K562 (cell line): ENCODE measurements at regions not wholly inside any gene's neighbourhood (a gene's known extent, or its start where the extent isn't known, plus 50 kb on each side); places are given as distances from the start of the nearest gene placed in this dataset.

Experiments
- ATAC-seq: fragments of 200-7000 bp; cut with Tn5 transposase; 3 replicates; pipeline ENCODE4 v1.9.1; 2020; ENCODE audit warnings: moderate library complexity
- BruUV-seq: library from RNA; stranded (reverse); fragments of 400-500 nt; replicated peaks from 2 replicates; lab custom pipeline; 2021; lab: Mats Ljungman, UMichigan
- CTCF ChIA-PET: fragments of 300-600 bp; formaldehyde crosslinking; extraction: SDS; loops from one replicate; lab custom pipeline; 2021; ENCODE audit warnings: low intra/inter-chr PET ratio; lab: Yijun Ruan, JAX
- POLR2A ChIA-PET: fragments of 300-600, 350-650 bp; sonication (Branson Sonifier 250); formaldehyde crosslinking; extraction: SDS; loops from one replicate; lab custom pipeline; 2021; ENCODE audit warnings: antibody characterized with exemption, inconsistent platforms; lab: Yijun Ruan, JAX
- DNase-seq, 4 experiments: peaks; one replicate each; pipeline versions ENCODE4 v3.0.0 to v3.0.0-alpha.2; 2011 to 2018; ENCODE audit warnings: low spot score in 3 of 4, mixed read lengths in 3 of 4; ENCODE audit errors: extremely low read depth in 1 of 4
- FAIRE-seq: peaks from 2 replicates; lab custom pipeline; 2011; peaks lifted over from hg19 to GRCh38; lab: Jason Lieb, UNC
- H2AFZ ChIP-seq: 2 replicates; pipeline ENCODE4 v1.6.0; 2011; ENCODE audit warnings: low read depth, low read length, control low read depth, inconsistent platforms
- H3K27ac ChIP-seq: fragments of 200-600 bp; 3 replicates; pipeline ENCODE4 v1.8.0; 2011; ENCODE audit warnings: low read depth, mild to moderate bottlenecking, control low read depth, inconsistent platforms, low read length, moderate library complexity, mixed read lengths; ENCODE audit errors: extremely low read depth
- H3K27me3 ChIP-seq, 2 experiments: fragments of 300-600 bp in 1 of 2; 2 replicates in 1 of 2; 3 replicates in 1 of 2; pipeline versions ENCODE4 v1.6.0 to v1.8.0; 2011; ENCODE audit warnings: inconsistent platforms in 2 of 2, low read length in 2 of 2, mild to moderate bottlenecking in 1 of 2, mixed read lengths in 1 of 2, moderate library complexity in 1 of 2; ENCODE audit not compliant: control insufficient read depth in 2 of 2, insufficient read depth in 2 of 2
- H3K36me3 ChIP-seq: fragments of 300-600 bp; 3 replicates; pipeline ENCODE4 v1.8.0; 2011; ENCODE audit warnings: mild to moderate bottlenecking, low read length, inconsistent platforms; ENCODE audit not compliant: control insufficient read depth, insufficient read depth
- H3K4me1 ChIP-seq, 2 experiments: fragments of 200-600 bp in 1 of 2; replicated peaks in 1 of 2; 2 replicates in 1 of 2; 3 replicates in 1 of 2; pipeline versions ENCODE4 v1.5.1 to v1.8.0; 2011; ENCODE audit warnings: inconsistent platforms in 2 of 2, low read length in 2 of 2, mild to moderate bottlenecking in 1 of 2, mixed read lengths in 1 of 2, moderate library complexity in 1 of 2; ENCODE audit not compliant: control insufficient read depth in 2 of 2, insufficient read depth in 2 of 2
- H3K4me2 ChIP-seq: 2 replicates; pipeline ENCODE4 v1.6.1; 2011; ENCODE audit warnings: low read length, control low read depth, inconsistent platforms, mixed read lengths; ENCODE audit not compliant: insufficient read depth
- H3K4me3 ChIP-seq: fragments of 200-600 bp; sonication (generic), shearing (Covaris generic); 2 replicates; pipeline ENCODE4 v1.5.1; 2016; ENCODE audit warnings: control low read depth, inconsistent platforms
- H3K79me2 ChIP-seq: fragments of 200-600 bp; 3 replicates; pipeline ENCODE4 v1.8.0; 2011; ENCODE audit warnings: low read length, inconsistent platforms; ENCODE audit not compliant: control insufficient read depth, insufficient read depth
- H3K9ac ChIP-seq, 2 experiments: 2 replicates each; pipeline versions ENCODE4 v1.6.0 to v1.6.1; 2011; ENCODE audit warnings: low read depth in 2 of 2, low read length in 2 of 2, control low read depth in 1 of 2, inconsistent platforms in 1 of 2, mild to moderate bottlenecking in 1 of 2, mixed read lengths in 1 of 2; ENCODE audit not compliant: insufficient read depth in 1 of 2
- H3K9me1 ChIP-seq: one replicate; pipeline ENCODE4 v1.6.0; 2011; ENCODE audit warnings: inconsistent platforms, mild to moderate bottlenecking, low read length, moderate library complexity; ENCODE audit not compliant: control insufficient read depth, insufficient read depth
- H3K9me3 ChIP-seq: replicated peaks from 2 replicates; pipeline ENCODE4 v1.5.1; 2011; ENCODE audit warnings: low read depth, low read length, inconsistent platforms; ENCODE audit not compliant: control insufficient read depth, insufficient read depth
- H4K20me1 ChIP-seq: replicated peaks from 2 replicates; pipeline ENCODE4 v1.6.1; 2011; ENCODE audit warnings: low read length, inconsistent platforms, mixed read lengths; ENCODE audit not compliant: control insufficient read depth, insufficient read depth
- COPS2 ChIP-seq: fragments of 450-650 bp; conservative IDR thresholded peaks from 2 replicates; pipeline ENCODE4 v1.6.1; 2016; ENCODE audit warnings: mild to moderate bottlenecking, moderate library complexity
- ERF ChIP-seq: fragments of 450-650 bp; formaldehyde crosslinking; IDR thresholded peaks from 2 replicates; pipeline ENCODE4 v1.4.0; 2020; ENCODE audit warnings: mild to moderate bottlenecking, mixed read lengths
- ESRRA ChIP-seq: fragments of 450-650 bp; IDR thresholded peaks from 2 replicates; pipeline ENCODE4 v1.6.1; 2014; ENCODE audit warnings: low read depth, mild to moderate bottlenecking, moderate library complexity, borderline replicate concordance
- HSF4 ChIP-seq: fragments of 250-450 bp; sonication (Bioruptor Pico); IDR thresholded peaks from 2 replicates; pipeline ENCODE4 v2.1.2; 2022; ENCODE audit warnings: mild to moderate bottlenecking, moderate library complexity, borderline replicate concordance
- LCOR ChIP-seq: sonication (generic); formaldehyde crosslinking; IDR thresholded peaks from 2 replicates; pipeline ENCODE4 v1.8.0; 2022; ENCODE audit warnings: mild to moderate bottlenecking, missing genetic modification reagents
- MYBL2 ChIP-seq, 2 experiments: fragments of 450-650 bp in 1 of 2; sonication (generic) in 1 of 2; formaldehyde crosslinking in 1 of 2; IDR thresholded peaks; 2 replicates each; pipeline versions ENCODE4 v1.6.1 to v1.8.1; 2017 to 2022; ENCODE audit warnings: borderline replicate concordance in 1 of 2, inconsistent platforms in 1 of 2, low read depth in 1 of 2, mild to moderate bottlenecking in 1 of 2, missing genetic modification reagents in 1 of 2, moderate library complexity in 1 of 2
- NCOA4 ChIP-seq: fragments of 450-650 bp; IDR thresholded peaks from 2 replicates; pipeline ENCODE4 v1.6.1; 2018; ENCODE audit warnings: mild to moderate bottlenecking; ENCODE audit not compliant: partially characterized antibody
- NFIC ChIP-seq: fragments of 450-650 bp; IDR thresholded peaks from 2 replicates; pipeline ENCODE4 v1.6.1; 2017; ENCODE audit warnings: mild to moderate bottlenecking, inconsistent platforms
- PHF8 ChIP-seq: fragments of 200-600 bp; sonication (generic); IDR thresholded peaks from 2 replicates; pipeline ENCODE4 v1.6.1; 2012; ENCODE audit warnings: mixed run types, mild to moderate bottlenecking, inconsistent platforms, low read length, moderate library complexity, borderline replicate concordance
- RFX5 ChIP-seq: IDR thresholded peaks from 2 replicates; pipeline ENCODE4 v1.6.1; 2011; ENCODE audit warnings: low read depth, mild to moderate bottlenecking, improper control_type of control experiment, low read length
- RHOXF2B ChIP-seq: fragments of 250-450 bp; sonication (Bioruptor Pico); conservative IDR thresholded peaks from 2 replicates; pipeline ENCODE4 v1.5.1; 2021
- SMAD1 ChIP-seq: fragments of 150-350 bp; IDR thresholded peaks from 2 replicates; pipeline ENCODE4 v1.6.1; 2014; ENCODE audit warnings: low read length, low read depth; ENCODE audit not compliant: partially characterized antibody
- ZKSCAN3 ChIP-seq: fragments of 250-450 bp; sonication (Bioruptor Pico); IDR thresholded peaks from 2 replicates; pipeline ENCODE4 v1.4.0; 2020
- ZNF174 ChIP-seq: fragments of 250-450 bp; sonication (Bioruptor Pico); IDR thresholded peaks from 2 replicates; pipeline ENCODE4 v1.4.0; 2020; ENCODE audit warnings: mild to moderate bottlenecking
- ZNF707 ChIP-seq: fragments of 250-450 bp; sonication (Bioruptor Pico); conservative IDR thresholded peaks from 2 replicates; pipeline ENCODE4 v1.8.0; 2022; ENCODE audit warnings: inconsistent platforms, mild to moderate bottlenecking, moderate library complexity
- ZZZ3 ChIP-seq: fragments of 450-650 bp; IDR thresholded peaks from 2 replicates; pipeline ENCODE4 v1.6.1; 2016; ENCODE audit warnings: antibody characterized with exemption, mild to moderate bottlenecking, moderate library complexity
- WGBS: fragments of 100-300 bp; shearing (Covaris generic); methylation state at CpG from one replicate; pipeline ENCODE4 v1.1.6; 2016; ENCODE audit warnings: low coverage, mixed read lengths; ENCODE audit not compliant: insufficient coverage; ENCODE audit errors: missing lambda C conversion rate; 5-methylcytosine and 5-hydroxymethylcytosine counted together
- in situ Hi-C: fragments of 300-500 bp; cut with MboI; formaldehyde crosslinking; loops from 4 replicates; pipeline ENCODE4 v1.15.0; 2018; ENCODE audit warnings: inconsistent platforms, mixed read lengths
- intact Hi-C: fragments of 100-400 bp; cut with micrococcal nuclease; formaldehyde crosslinking; loops from 2 replicates; pipeline ENCODE4 v1.14.2; 2022
- TF ChIP-seq, protein P1 (sequence below): sonication (generic); formaldehyde crosslinking; IDR thresholded peaks from 2 replicates; pipeline ENCODE4 v1.8.0; 2022; ENCODE audit warnings: mild to moderate bottlenecking, low read depth, missing genetic modification reagents
- TF ChIP-seq, protein P2 (sequence below): sonication (generic); formaldehyde crosslinking; IDR thresholded peaks from 2 replicates; pipeline ENCODE4 v1.8.1; 2023; ENCODE audit warnings: mild to moderate bottlenecking, missing genetic modification reagents
- TF ChIP-seq, protein P3 (sequence below): fragments of 450-650 bp; IDR thresholded peaks from 2 replicates; pipeline ENCODE4 v1.6.1; 2016
- TF ChIP-seq, protein P4 (sequence below), 2 experiments: fragments of 450-650 bp; conservative IDR thresholded peaks; 2 replicates each; pipeline ENCODE4 v1.6.1; 2017; ENCODE audit warnings: mild to moderate bottlenecking in 2 of 2, moderate library complexity in 2 of 2

DNA sequence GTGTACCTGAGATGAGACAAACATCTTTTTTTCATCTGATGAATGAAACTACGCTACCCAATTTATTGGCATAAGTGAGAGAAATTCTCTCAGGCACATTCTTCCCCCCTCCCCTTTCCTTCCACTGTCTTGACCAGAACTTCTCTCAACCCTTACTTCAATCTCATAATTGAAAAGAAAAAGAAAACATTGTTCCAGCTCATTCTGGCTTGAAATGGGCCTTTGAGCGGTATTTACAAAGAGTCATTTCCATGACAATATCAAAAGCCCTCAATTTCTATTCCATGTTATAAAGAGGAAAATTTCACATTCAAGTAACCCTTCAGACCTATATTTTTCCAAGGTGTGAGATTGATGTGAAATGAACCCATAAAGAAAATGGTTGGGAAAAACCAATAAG, 145.9 kb downstream of the PCSK1 start:
- no peak for DNase-seq
- intact Hi-C loops = no loop called here
- H3K4me1 ChIP-seq = no peaks in the 10 kb centered on the region
- H2AFZ ChIP-seq = no peak overlapping the region
- no peaks in the 10 kb centered on the region for H3K36me3 ChIP-seq
- POLR2A ChIA-PET = no interaction called here
- no peak overlapping the region for H3K4me2 ChIP-seq
- no TSS peak for BruUV-seq
- H3K9ac ChIP-seq = no peak overlapping the region
- H4K20me1 ChIP-seq = no peaks in the 10 kb centered on the region
- H3K9me1 ChIP-seq = no peaks in the 10 kb centered on the region
- H3K4me3 ChIP-seq = no peak overlapping the region
- FAIRE-seq = no peak
- 5% methylated on average over 2 of the region's 2 CpGs for WGBS
- CTCF ChIA-PET = no interaction called here
- no peak overlapping the region for H3K27ac ChIP-seq
- no peaks in the 10 kb centered on the region; a peak in 1 of 5 replicates for H3K27me3 ChIP-seq
- TF ChIP-seq COPS2 = no peak
- no peak for TF ChIP-seq RFX5
- TF ChIP-seq RHOXF2B (CRISPR knock-in tag) = no peak
- TF ChIP-seq HSF4 (CRISPR knock-in tag) = no peak
- no peak for TF ChIP-seq ERF
- TF ChIP-seq, protein P1, sequence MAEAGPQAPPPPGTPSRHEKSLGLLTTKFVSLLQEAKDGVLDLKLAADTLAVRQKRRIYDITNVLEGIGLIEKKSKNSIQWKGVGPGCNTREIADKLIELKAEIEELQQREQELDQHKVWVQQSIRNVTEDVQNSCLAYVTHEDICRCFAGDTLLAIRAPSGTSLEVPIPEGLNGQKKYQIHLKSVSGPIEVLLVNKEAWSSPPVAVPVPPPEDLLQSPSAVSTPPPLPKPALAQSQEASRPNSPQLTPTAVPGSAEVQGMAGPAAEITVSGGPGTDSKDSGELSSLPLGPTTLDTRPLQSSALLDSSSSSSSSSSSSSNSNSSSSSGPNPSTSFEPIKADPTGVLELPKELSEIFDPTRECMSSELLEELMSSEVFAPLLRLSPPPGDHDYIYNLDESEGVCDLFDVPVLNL (CRISPR knock-in tag) = no peak
- no peak for TF ChIP-seq MYBL2 (IDR thresholded peaks at IDR 0.05; ENCODE audit: low read depth)
- no peak for TF ChIP-seq MYBL2 (CRISPR knock-in tag; IDR thresholded peaks at IDR 0.05; ENCODE audit: borderline replicate concordance)
- TF ChIP-seq, protein P2, sequence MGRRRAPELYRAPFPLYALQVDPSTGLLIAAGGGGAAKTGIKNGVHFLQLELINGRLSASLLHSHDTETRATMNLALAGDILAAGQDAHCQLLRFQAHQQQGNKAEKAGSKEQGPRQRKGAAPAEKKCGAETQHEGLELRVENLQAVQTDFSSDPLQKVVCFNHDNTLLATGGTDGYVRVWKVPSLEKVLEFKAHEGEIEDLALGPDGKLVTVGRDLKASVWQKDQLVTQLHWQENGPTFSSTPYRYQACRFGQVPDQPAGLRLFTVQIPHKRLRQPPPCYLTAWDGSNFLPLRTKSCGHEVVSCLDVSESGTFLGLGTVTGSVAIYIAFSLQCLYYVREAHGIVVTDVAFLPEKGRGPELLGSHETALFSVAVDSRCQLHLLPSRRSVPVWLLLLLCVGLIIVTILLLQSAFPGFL = no peak
- TF ChIP-seq SMAD1 = no peak
- no peak for TF ChIP-seq PHF8
- TF ChIP-seq ZZZ3 = no peak
- TF ChIP-seq, protein P3, sequence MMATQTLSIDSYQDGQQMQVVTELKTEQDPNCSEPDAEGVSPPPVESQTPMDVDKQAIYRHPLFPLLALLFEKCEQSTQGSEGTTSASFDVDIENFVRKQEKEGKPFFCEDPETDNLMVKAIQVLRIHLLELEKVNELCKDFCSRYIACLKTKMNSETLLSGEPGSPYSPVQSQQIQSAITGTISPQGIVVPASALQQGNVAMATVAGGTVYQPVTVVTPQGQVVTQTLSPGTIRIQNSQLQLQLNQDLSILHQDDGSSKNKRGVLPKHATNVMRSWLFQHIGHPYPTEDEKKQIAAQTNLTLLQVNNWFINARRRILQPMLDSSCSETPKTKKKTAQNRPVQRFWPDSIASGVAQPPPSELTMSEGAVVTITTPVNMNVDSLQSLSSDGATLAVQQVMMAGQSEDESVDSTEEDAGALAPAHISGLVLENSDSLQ = no peak
- TF ChIP-seq ZKSCAN3 = no peak
- TF ChIP-seq ZNF174 (CRISPR knock-in tag) = no peak
- TF ChIP-seq ESRRA = no peak
- TF ChIP-seq NCOA4 = no peak
- TF ChIP-seq, protein P4, sequence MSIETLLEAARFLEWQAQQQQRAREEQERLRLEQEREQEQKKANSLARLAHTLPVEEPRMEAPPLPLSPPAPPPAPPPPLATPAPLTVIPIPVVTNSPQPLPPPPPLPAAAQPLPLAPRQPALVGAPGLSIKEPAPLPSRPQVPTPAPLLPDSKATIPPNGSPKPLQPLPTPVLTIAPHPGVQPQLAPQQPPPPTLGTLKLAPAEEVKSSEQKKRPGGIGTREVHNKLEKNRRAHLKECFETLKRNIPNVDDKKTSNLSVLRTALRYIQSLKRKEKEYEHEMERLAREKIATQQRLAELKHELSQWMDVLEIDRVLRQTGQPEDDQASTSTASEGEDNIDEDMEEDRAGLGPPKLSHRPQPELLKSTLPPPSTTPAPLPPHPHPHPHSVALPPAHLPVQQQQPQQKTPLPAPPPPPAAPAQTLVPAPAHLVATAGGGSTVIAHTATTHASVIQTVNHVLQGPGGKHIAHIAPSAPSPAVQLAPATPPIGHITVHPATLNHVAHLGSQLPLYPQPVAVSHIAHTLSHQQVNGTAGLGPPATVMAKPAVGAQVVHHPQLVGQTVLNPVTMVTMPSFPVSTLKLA (conservative IDR thresholded peaks at IDR 0.05) = no peak
- no peak for TF ChIP-seq NFIC
- no peak for TF ChIP-seq ZNF707 (CRISPR knock-in tag)
- no peak for TF ChIP-seq LCOR (CRISPR knock-in tag)
- H3K79me2 ChIP-seq = no peaks in the 10 kb centered on the region
- ATAC-seq = no peak
- no peaks in the 10 kb centered on the region for H3K9me3 ChIP-seq
- in situ Hi-C loops = no loop called here
